SK-N-SH (cell line): ENCODE measurements at regions not wholly inside any gene's neighbourhood (a gene's known extent, or its start where the extent isn't known, plus 50 kb on each side); places are given as distances from the start of the nearest gene placed in this dataset.

Experiments
- CTCF ChIA-PET: fragments of 300-600, 350-600 bp; formaldehyde crosslinking; extraction: SDS; loops from one replicate; lab custom pipeline; 2021; lab: Yijun Ruan, JAX
- POLR2A ChIA-PET: fragments of 350-600 bp; sonication (Branson Sonifier 250); formaldehyde crosslinking; extraction: SDS; loops from one replicate; lab custom pipeline; 2020; ENCODE audit warnings: antibody characterized with exemption, inconsistent platforms; lab: Yijun Ruan, JAX
- DNase-seq: peaks from one replicate; pipeline ENCODE4 v3.0.0; 2012
- H2AFZ ChIP-seq: fragments of 200-600 bp; sonication (generic); 2 replicates; pipeline ENCODE4 v1.8.1; 2016; ENCODE audit warnings: antibody characterized with exemption, mild to moderate bottlenecking, low read depth
- H3F3A ChIP-seq: fragments of 200-600 bp; sonication (generic); replicated peaks from 2 replicates; pipeline ENCODE3; 2016; ENCODE audit warnings: antibody characterized with exemption, mild to moderate bottlenecking; ENCODE audit not compliant: insufficient read depth
- H3K27ac ChIP-seq, 2 experiments: fragments of 200-500 bp in 1 of 2; fragments of 200-600 bp in 1 of 2; sonication (Bioruptor generic) in 1 of 2; sonication (generic), shearing (Covaris generic) in 1 of 2; 2 replicates each; pipeline versions ENCODE4 v1.5.1 to v1.6.1; 2014 to 2016; ENCODE audit warnings: low read depth in 2 of 2, inconsistent platforms in 1 of 2, low read length in 1 of 2, mild to moderate bottlenecking in 1 of 2, mixed read lengths in 1 of 2
- H3K27me3 ChIP-seq: fragments of 200-600 bp; sonication (generic), shearing (Covaris generic); 2 replicates; pipeline ENCODE4 v1.6.1; 2016; ENCODE audit warnings: mixed run types; ENCODE audit not compliant: insufficient read depth
- H3K36me3 ChIP-seq, 2 experiments: fragments of 200-500 bp in 1 of 2; fragments of 200-600 bp in 1 of 2; sonication (Bioruptor generic) in 1 of 2; sonication (generic) in 1 of 2; replicated peaks in 1 of 2; 2 replicates each; pipeline versions ENCODE3 to v1.5.1; 2014 to 2016; ENCODE audit warnings: low read length in 1 of 2, mild to moderate bottlenecking in 1 of 2; ENCODE audit not compliant: insufficient read depth in 2 of 2, control insufficient read depth in 1 of 2
- H3K4me1 ChIP-seq, 2 experiments: fragments of 200-500 bp in 1 of 2; fragments of 200-600 bp in 1 of 2; sonication (Bioruptor generic) in 1 of 2; sonication (generic), shearing (Covaris generic) in 1 of 2; 2 replicates each; pipeline versions ENCODE4 v1.5.1 to v1.6.1; 2014 to 2016; ENCODE audit warnings: low read depth in 1 of 2, low read length in 1 of 2, mixed run types in 1 of 2; ENCODE audit not compliant: insufficient read depth in 2 of 2, control insufficient read depth in 1 of 2
- H3K4me2 ChIP-seq: fragments of 200-600 bp; sonication (generic), shearing (Covaris generic); 2 replicates; pipeline ENCODE4 v1.6.1; 2017; ENCODE audit warnings: mixed run types
- H3K4me3 ChIP-seq, 2 experiments: fragments of 200-500 bp in 1 of 2; fragments of 200-600 bp in 1 of 2; sonication (Bioruptor generic) in 1 of 2; sonication (generic), shearing (Covaris generic) in 1 of 2; 2 replicates each; pipeline versions ENCODE4 v1.5.1 to v1.8.1; 2014 to 2016; ENCODE audit warnings: low read depth in 2 of 2, inconsistent platforms in 1 of 2, low read length in 1 of 2, mild to moderate bottlenecking in 1 of 2, mixed read lengths in 1 of 2, moderate library complexity in 1 of 2
- H3K79me2 ChIP-seq: fragments of 200-600 bp; sonication (generic); 2 replicates; pipeline ENCODE4 v1.8.1; 2017; ENCODE audit warnings: mild to moderate bottlenecking; ENCODE audit not compliant: insufficient read depth
- H3K9ac ChIP-seq: fragments of 200-600 bp; sonication (generic); 2 replicates; pipeline ENCODE4 v1.6.1; 2017; ENCODE audit warnings: mixed run types
- H3K9me2 ChIP-seq: fragments of 200-600 bp; sonication (generic); 2 replicates; pipeline ENCODE4 v1.6.1; 2017; ENCODE audit warnings: mixed run types
- H3K9me3 ChIP-seq: fragments of 200-600 bp; sonication (generic); 2 replicates; pipeline ENCODE4 v1.6.1; 2017; ENCODE audit warnings: mixed run types, mild to moderate bottlenecking, moderate library complexity
- H4K20me1 ChIP-seq: fragments of 200-600 bp; sonication (generic); 2 replicates; pipeline ENCODE4 v1.6.1; 2017; ENCODE audit warnings: mild to moderate bottlenecking, mixed run types; ENCODE audit not compliant: insufficient read depth
- CHD2 ChIP-seq: fragments of 150-350 bp; IDR thresholded peaks from 2 replicates; pipeline ENCODE4 v1.6.1; 2018; ENCODE audit warnings: low read length; ENCODE audit not compliant: partially characterized antibody
- ELF1 ChIP-seq: IDR thresholded peaks from 2 replicates; pipeline ENCODE4 v1.4.0; 2012
- EZH2phosphoT487 ChIP-seq: fragments of 200-600 bp; sonication (generic); IDR thresholded peaks from 2 replicates; pipeline ENCODE4 v1.6.1; 2017; ENCODE audit warnings: low read depth, mixed run types, mild to moderate bottlenecking, antibody characterized with exemption, moderate library complexity, borderline replicate concordance
- FOXM1 ChIP-seq: IDR thresholded peaks from 2 replicates; pipeline ENCODE4 v1.4.0; 2012; ENCODE audit warnings: low read depth, mild to moderate bottlenecking
- GABPA ChIP-seq: IDR thresholded peaks from 2 replicates; pipeline ENCODE4 v1.4.0; 2012; ENCODE audit warnings: low read depth, mild to moderate bottlenecking
- JUND ChIP-seq: IDR thresholded peaks from 2 replicates; pipeline ENCODE4 v1.4.0; 2012
- MXI1 ChIP-seq: IDR thresholded peaks from 2 replicates; pipeline ENCODE4 v1.6.1; 2012; ENCODE audit warnings: mild to moderate bottlenecking, low read depth, low read length, improper control_type of control experiment
- RFX5 ChIP-seq: IDR thresholded peaks from 2 replicates; pipeline ENCODE4 v1.6.1; 2012; ENCODE audit warnings: mild to moderate bottlenecking, improper control_type of control experiment, low read length
- RXRA ChIP-seq: IDR thresholded peaks from 2 replicates; pipeline ENCODE4 v1.4.0; 2012; ENCODE audit warnings: low read depth, mild to moderate bottlenecking, borderline replicate concordance
- SIN3A ChIP-seq: IDR thresholded peaks from 2 replicates; pipeline ENCODE4 v1.6.1; 2012; ENCODE audit warnings: low read depth, mild to moderate bottlenecking, low read length, moderate library complexity, borderline replicate concordance
- TCF12 ChIP-seq: IDR thresholded peaks from 2 replicates; pipeline ENCODE4 v1.4.0; 2012
- TEAD4 ChIP-seq: IDR thresholded peaks from 2 replicates; pipeline ENCODE4 v1.4.0; 2012; ENCODE audit warnings: mild to moderate bottlenecking, borderline replicate concordance; ENCODE audit not compliant: insufficient read depth
- WGBS: methylation state at CpG from one replicate; pipeline ENCODE4 v1.1.6; 2017; ENCODE audit warnings: low lambda C conversion rate; 5-methylcytosine and 5-hydroxymethylcytosine counted together
- TF ChIP-seq, protein P1 (sequence below): fragments of 150-350 bp; IDR thresholded peaks from 2 replicates; pipeline ENCODE4 v1.6.1; 2016; ENCODE audit warnings: mild to moderate bottlenecking, low read depth, low read length
- TF ChIP-seq, protein P2 (sequence below): IDR thresholded peaks from 2 replicates; pipeline ENCODE4; 2012
- TF ChIP-seq, protein P3 (sequence below): IDR thresholded peaks from 2 replicates; pipeline ENCODE4 v1.4.0; 2012; ENCODE audit warnings: low read depth, borderline replicate concordance
- TF ChIP-seq, protein P4 (sequence below): IDR thresholded peaks from 2 replicates; pipeline ENCODE4 v1.6.1; 2012; ENCODE audit warnings: mild to moderate bottlenecking, low read depth, low read length, moderate library complexity

DNA sequence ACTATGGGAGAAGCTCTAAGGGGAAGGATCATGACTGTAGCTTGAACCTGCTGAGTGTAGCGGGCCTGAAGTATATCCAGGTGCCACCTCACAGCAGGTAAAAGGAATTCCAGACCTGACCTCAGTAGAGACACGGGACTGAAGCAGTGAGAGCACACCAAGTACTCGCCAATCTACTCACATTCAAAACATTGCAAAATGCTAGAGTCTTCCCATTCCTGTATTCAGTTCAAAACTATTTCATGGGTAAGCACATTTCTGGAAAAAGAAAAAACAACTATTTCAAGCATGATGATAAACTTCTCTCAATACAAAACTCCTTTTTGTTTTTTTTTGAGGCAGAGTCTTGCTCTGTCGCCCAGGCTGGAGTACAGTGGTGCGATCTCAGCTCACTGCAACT lies 121.9 kb upstream of the AUTS2 start (continued):
- TF ChIP-seq, protein P1, sequence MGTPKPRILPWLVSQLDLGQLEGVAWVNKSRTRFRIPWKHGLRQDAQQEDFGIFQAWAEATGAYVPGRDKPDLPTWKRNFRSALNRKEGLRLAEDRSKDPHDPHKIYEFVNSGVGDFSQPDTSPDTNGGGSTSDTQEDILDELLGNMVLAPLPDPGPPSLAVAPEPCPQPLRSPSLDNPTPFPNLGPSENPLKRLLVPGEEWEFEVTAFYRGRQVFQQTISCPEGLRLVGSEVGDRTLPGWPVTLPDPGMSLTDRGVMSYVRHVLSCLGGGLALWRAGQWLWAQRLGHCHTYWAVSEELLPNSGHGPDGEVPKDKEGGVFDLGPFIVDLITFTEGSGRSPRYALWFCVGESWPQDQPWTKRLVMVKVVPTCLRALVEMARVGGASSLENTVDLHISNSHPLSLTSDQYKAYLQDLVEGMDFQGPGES: no peak

DNA sequence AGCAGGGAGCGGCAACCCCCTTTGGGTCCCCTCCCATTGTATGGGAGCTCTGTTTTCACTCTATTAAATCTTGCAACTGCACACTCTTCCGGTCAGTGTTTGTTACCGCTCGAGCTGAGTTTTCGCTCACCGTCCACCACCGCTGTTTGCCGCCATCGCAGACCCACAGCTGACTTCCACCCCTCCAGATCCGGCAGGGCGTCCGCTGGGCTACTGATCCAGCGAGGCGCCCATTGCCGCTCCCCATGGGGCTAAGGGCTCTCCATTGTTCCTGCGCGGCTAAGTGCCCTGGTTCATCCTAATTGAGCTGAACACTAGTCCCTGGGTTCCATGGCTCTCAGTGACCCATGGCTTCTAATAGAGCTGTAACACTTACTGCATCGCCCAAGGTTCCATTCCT lies 115.6 kb upstream of the AUTS2 start:
- POLR2A ChIA-PET: no interaction called here
- Histone ChIP-seq H3K9me2 (no peaks in the 10 kb centered on the region), H3K27ac (no peak overlapping the region), H3K79me2 (no peaks in the 10 kb centered on the region), H3K4me1 (no peaks in the 10 kb centered on the region), H3K4me2 (no peak overlapping the region), H3K27me3 (no peaks in the 10 kb centered on the region), H3K9me3 (no peaks in the 10 kb centered on the region), H3K36me3 (no peaks in the 10 kb centered on the region), H3F3A (no peaks in the 10 kb centered on the region), H3K4me3 (no peak overlapping the region), H3K9ac (no peak overlapping the region), H2AFZ (no peak overlapping the region), H4K20me1 (no peaks in the 10 kb centered on the region)
- TF ChIP-seq JUND (no peak), TEAD4 (no peak), ELF1 (no peak), RFX5 (no peak), RXRA (no peak), GABPA (no peak), CHD2 (no peak), TCF12 (no peak), MXI1 (no peak), FOXM1 (no peak), SIN3A (no peak), EZH2phosphoT487 (no peak)
- TF ChIP-seq, protein P2, sequence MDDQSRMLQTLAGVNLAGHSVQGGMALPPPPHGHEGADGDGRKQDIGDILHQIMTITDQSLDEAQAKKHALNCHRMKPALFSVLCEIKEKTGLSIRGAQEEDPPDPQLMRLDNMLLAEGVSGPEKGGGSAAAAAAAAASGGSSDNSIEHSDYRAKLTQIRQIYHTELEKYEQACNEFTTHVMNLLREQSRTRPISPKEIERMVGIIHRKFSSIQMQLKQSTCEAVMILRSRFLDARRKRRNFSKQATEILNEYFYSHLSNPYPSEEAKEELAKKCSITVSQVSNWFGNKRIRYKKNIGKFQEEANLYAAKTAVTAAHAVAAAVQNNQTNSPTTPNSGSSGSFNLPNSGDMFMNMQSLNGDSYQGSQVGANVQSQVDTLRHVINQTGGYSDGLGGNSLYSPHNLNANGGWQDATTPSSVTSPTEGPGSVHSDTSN: no peak
- TF ChIP-seq, protein P1: no peak
- TF ChIP-seq, protein P3, sequence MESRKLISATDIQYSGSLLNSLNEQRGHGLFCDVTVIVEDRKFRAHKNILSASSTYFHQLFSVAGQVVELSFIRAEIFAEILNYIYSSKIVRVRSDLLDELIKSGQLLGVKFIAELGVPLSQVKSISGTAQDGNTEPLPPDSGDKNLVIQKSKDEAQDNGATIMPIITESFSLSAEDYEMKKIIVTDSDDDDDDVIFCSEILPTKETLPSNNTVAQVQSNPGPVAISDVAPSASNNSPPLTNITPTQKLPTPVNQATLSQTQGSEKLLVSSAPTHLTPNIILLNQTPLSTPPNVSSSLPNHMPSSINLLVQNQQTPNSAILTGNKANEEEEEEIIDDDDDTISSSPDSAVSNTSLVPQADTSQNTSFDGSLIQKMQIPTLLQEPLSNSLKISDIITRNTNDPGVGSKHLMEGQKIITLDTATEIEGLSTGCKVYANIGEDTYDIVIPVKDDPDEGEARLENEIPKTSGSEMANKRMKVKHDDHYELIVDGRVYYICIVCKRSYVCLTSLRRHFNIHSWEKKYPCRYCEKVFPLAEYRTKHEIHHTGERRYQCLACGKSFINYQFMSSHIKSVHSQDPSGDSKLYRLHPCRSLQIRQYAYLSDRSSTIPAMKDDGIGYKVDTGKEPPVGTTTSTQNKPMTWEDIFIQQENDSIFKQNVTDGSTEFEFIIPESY: no peak
- TF ChIP-seq, protein P4, sequence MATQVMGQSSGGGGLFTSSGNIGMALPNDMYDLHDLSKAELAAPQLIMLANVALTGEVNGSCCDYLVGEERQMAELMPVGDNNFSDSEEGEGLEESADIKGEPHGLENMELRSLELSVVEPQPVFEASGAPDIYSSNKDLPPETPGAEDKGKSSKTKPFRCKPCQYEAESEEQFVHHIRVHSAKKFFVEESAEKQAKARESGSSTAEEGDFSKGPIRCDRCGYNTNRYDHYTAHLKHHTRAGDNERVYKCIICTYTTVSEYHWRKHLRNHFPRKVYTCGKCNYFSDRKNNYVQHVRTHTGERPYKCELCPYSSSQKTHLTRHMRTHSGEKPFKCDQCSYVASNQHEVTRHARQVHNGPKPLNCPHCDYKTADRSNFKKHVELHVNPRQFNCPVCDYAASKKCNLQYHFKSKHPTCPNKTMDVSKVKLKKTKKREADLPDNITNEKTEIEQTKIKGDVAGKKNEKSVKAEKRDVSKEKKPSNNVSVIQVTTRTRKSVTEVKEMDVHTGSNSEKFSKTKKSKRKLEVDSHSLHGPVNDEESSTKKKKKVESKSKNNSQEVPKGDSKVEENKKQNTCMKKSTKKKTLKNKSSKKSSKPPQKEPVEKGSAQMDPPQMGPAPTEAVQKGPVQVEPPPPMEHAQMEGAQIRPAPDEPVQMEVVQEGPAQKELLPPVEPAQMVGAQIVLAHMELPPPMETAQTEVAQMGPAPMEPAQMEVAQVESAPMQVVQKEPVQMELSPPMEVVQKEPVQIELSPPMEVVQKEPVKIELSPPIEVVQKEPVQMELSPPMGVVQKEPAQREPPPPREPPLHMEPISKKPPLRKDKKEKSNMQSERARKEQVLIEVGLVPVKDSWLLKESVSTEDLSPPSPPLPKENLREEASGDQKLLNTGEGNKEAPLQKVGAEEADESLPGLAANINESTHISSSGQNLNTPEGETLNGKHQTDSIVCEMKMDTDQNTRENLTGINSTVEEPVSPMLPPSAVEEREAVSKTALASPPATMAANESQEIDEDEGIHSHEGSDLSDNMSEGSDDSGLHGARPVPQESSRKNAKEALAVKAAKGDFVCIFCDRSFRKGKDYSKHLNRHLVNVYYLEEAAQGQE: no peak
- CTCF ChIA-PET: interaction anchor here (0.6 to 1.3 kb wide), 3 partner anchors 13 to 1215 kb away, joined by 3 read pairs; no protein-coding TSS in a partner anchor
- no peak for DNase-seq
- WGBS: 84% methylated on average over 18 of the region's 18 CpGs
